ENCODE measurements at regions not wholly inside any gene's neighbourhood (a gene's known extent, or its start where the extent isn't known, plus 50 kb on each side); places are given as distances from the start of the nearest gene placed in this dataset.
A peak's percentile ranks its signal among the peaks of the same experiment; 100 is the strongest.

DNA sequence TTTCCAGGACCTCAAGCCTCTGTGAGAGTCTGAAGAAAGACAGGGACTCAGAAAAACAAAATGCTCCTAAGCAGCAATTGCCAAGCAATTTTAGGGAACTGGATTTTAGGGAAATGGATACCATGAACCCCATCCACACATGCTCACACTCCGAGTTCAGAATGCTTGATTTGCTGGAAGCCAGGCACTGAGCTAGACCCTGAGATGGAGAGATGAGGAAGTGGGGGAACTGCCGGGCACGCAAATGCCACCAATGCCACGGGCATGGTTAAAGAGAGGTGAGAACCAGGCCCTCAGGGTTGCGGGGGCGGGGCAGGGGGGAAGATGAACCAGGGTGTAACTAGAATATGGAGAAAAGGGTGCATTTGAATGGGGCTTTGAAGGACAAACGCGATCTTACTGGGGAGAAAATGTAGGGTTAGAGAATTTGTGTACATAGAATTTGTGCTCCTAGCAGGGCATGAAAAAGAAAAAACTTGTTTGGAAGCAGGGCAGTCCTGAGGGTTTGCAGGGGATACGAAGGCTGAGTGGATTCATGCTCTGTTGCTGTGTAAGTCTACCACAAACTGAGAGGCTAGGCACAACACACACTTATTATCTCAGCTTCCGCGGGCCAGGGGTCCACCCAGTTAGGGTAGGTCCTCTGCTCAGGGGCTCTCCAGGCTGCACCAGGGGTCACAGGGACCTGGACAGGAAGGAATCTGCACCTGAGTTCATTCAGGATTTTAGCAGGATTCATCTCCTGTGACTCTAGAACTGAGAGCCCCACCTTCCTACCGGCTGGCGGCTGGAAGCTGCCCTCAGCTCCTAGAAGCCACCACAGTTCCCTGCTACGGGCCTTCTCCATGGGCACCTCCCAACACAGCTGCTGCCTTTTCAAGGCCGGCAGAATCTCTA is 108.0 kb downstream of the SNX5 start (continued):
- TF ChIP-seq, protein P1, sequence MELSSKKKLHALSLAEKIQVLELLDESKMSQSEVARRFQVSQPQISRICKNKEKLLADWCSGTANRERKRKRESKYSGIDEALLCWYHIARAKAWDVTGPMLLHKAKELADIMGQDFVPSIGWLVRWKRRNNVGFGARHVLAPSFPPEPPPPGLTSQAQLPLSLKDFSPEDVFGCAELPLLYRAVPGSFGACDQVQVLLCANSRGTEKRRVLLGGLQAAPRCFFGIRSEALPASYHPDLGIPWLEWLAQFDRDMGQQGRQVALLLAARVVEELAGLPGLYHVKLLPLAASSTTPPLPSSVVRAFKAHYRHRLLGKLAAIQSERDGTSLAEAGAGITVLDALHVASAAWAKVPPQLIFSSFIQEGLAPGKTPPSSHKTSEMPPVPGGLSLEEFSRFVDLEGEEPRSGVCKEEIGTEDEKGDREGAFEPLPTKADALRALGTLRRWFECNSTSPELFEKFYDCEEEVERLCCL (CRISPR knock-in tag; IDR thresholded peaks at IDR 0.05; ENCODE audit: borderline replicate concordance), result no peak
- no peak for TF ChIP-seq ZNF782 (CRISPR knock-in tag; IDR thresholded peaks at IDR 0.05; ENCODE audit: borderline replicate concordance)
- TF ChIP-seq, protein P2, sequence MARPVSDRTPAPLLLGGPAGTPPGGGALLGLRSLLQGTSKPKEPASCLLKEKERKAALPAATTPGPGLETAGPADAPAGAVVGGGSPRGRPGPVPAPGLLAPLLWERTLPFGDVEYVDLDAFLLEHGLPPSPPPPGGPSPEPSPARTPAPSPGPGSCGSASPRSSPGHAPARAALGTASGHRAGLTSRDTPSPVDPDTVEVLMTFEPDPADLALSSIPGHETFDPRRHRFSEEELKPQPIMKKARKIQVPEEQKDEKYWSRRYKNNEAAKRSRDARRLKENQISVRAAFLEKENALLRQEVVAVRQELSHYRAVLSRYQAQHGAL (CRISPR knock-in tag; IDR thresholded peaks at IDR 0.05; ENCODE audit: not compliant biosample characterization), result no peak
- no peak for TF ChIP-seq ZNF776 (CRISPR knock-in tag; IDR thresholded peaks at IDR 0.05)
- TF ChIP-seq ZNF879 (CRISPR knock-in tag; IDR thresholded peaks at IDR 0.05), result 0 out of 2 replicates have a peak, but pooled peaks have one; percentile 16
- TF ChIP-seq ZNF564 (CRISPR knock-in tag; IDR thresholded peaks at IDR 0.05), result no peak
- TF ChIP-seq, protein P3, sequence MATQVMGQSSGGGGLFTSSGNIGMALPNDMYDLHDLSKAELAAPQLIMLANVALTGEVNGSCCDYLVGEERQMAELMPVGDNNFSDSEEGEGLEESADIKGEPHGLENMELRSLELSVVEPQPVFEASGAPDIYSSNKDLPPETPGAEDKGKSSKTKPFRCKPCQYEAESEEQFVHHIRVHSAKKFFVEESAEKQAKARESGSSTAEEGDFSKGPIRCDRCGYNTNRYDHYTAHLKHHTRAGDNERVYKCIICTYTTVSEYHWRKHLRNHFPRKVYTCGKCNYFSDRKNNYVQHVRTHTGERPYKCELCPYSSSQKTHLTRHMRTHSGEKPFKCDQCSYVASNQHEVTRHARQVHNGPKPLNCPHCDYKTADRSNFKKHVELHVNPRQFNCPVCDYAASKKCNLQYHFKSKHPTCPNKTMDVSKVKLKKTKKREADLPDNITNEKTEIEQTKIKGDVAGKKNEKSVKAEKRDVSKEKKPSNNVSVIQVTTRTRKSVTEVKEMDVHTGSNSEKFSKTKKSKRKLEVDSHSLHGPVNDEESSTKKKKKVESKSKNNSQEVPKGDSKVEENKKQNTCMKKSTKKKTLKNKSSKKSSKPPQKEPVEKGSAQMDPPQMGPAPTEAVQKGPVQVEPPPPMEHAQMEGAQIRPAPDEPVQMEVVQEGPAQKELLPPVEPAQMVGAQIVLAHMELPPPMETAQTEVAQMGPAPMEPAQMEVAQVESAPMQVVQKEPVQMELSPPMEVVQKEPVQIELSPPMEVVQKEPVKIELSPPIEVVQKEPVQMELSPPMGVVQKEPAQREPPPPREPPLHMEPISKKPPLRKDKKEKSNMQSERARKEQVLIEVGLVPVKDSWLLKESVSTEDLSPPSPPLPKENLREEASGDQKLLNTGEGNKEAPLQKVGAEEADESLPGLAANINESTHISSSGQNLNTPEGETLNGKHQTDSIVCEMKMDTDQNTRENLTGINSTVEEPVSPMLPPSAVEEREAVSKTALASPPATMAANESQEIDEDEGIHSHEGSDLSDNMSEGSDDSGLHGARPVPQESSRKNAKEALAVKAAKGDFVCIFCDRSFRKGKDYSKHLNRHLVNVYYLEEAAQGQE (IDR thresholded peaks at IDR 0.05; ENCODE audit: borderline replicate concordance in 1 of 2, low read depth in 1 of 2, low read length in 2 of 2), result no peak
- no peak for TF ChIP-seq ZNF484 (CRISPR knock-in tag; IDR thresholded peaks at IDR 0.05; ENCODE audit: borderline replicate concordance, low read depth)
- TF ChIP-seq ZNF780A (CRISPR knock-in tag; IDR thresholded peaks at IDR 0.05), result no peak
- no peak for TF ChIP-seq ZNF337 (CRISPR knock-in tag; IDR thresholded peaks at IDR 0.05; ENCODE audit: borderline replicate concordance, low read depth)
- TF ChIP-seq, protein P4, sequence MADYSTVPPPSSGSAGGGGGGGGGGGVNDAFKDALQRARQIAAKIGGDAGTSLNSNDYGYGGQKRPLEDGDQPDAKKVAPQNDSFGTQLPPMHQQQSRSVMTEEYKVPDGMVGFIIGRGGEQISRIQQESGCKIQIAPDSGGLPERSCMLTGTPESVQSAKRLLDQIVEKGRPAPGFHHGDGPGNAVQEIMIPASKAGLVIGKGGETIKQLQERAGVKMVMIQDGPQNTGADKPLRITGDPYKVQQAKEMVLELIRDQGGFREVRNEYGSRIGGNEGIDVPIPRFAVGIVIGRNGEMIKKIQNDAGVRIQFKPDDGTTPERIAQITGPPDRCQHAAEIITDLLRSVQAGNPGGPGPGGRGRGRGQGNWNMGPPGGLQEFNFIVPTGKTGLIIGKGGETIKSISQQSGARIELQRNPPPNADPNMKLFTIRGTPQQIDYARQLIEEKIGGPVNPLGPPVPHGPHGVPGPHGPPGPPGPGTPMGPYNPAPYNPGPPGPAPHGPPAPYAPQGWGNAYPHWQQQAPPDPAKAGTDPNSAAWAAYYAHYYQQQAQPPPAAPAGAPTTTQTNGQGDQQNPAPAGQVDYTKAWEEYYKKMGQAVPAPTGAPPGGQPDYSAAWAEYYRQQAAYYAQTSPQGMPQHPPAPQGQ (CRISPR knock-in tag; IDR thresholded peaks at IDR 0.05; ENCODE audit: borderline replicate concordance), result no peak
- no peak for TF ChIP-seq MED8 (CRISPR knock-in tag; IDR thresholded peaks at IDR 0.05; ENCODE audit: insufficient replicate concordance)
- no peak for TF ChIP-seq ZSCAN20 (CRISPR knock-in tag; IDR thresholded peaks at IDR 0.05; ENCODE audit: borderline replicate concordance)
- no peak for TF ChIP-seq SRSF4 (IDR thresholded peaks at IDR 0.05; ENCODE audit: low read depth, low read length, poor library complexity, severe bottlenecking)
- TF ChIP-seq ZNF326 (CRISPR knock-in tag; IDR thresholded peaks at IDR 0.05; ENCODE audit: borderline replicate concordance), result no peak
- 0 out of 2 replicates have a peak, but pooled peaks have one; percentile 54 for TF ChIP-seq EEA1 (CRISPR knock-in tag; IDR thresholded peaks at IDR 0.05; ENCODE audit: borderline replicate concordance)
- TF ChIP-seq, protein P5, sequence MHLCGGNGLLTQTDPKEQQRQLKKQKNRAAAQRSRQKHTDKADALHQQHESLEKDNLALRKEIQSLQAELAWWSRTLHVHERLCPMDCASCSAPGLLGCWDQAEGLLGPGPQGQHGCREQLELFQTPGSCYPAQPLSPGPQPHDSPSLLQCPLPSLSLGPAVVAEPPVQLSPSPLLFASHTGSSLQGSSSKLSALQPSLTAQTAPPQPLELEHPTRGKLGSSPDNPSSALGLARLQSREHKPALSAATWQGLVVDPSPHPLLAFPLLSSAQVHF (CRISPR knock-in tag; IDR thresholded peaks at IDR 0.05), result no peak
- no peak for TF ChIP-seq ZNF329 (CRISPR knock-in tag; IDR thresholded peaks at IDR 0.05; ENCODE audit: low read depth)
- TF ChIP-seq ZNF274 (CRISPR knock-in tag; IDR thresholded peaks at IDR 0.05), result no peak

Measured in HepG2 (cell line).